ENCODE measurements at regions not wholly inside any gene's neighbourhood (a gene's known extent, or its start where the extent isn't known, plus 50 kb on each side); places are given as distances from the start of the nearest gene placed in this dataset.

GRCh38 chr14:71250347-71250746 is 343.1 kb downstream of the PCNX1 start:
- no peak for TF ChIP-seq POLR2AphosphoS5 (IDR thresholded peaks at IDR 0.05)
- TF ChIP-seq POLR2A (IDR thresholded peaks at IDR 0.05): no peak

All from prostate gland (tissue), 1 donor.